ENCODE measurements at regions not wholly inside any gene's neighbourhood (a gene's known extent, or its start where the extent isn't known, plus 50 kb on each side); places are given as distances from the start of the nearest gene placed in this dataset.

GRCh38 chr5:73298772-73299630 lies 126.0 kb downstream of the TMEM174 start:
- peaks cover 2 to 3% of the 10 kb centered on the region in 2 experiments; a peak in 1 of 5 replicates for H3K9me3 Mint-ChIP-seq
- Histone ChIP-seq H3K27me3 (ENCODE audit: insufficient read depth, low read length) (peaks cover 81% of the 10 kb centered on the region), H3T11ph (ENCODE audit: low read length) (no peak overlapping the region), H4K20me1 (ENCODE audit: control insufficient read depth, insufficient read depth, insufficient read length) (no peaks in the 10 kb centered on the region), H3K4me2 (ENCODE audit: insufficient read depth, insufficient read length, low read length) (peak overlapping the region; percentile 58), H3K23me2 (ENCODE audit: insufficient read length, low read depth, low read length, poor library complexity, severe bottlenecking) (peaks cover 15% of the 10 kb centered on the region), H3K79me2 (ENCODE audit: insufficient read depth, low read length) (no peaks in the 10 kb centered on the region), H3K4me1 (ENCODE audit: insufficient read depth, low read length) (no peaks in the 10 kb centered on the region), H4K5ac (ENCODE audit: insufficient read length, low read depth, low read length) (no peak overlapping the region), H4K8ac (replicated peaks; ENCODE audit: insufficient read length, low read depth, low read length) (no peak overlapping the region), H2BK5ac (ENCODE audit: insufficient read length, low read length) (no peak overlapping the region), H2BK20ac (ENCODE audit: low read depth, low read length, poor library complexity, severe bottlenecking) (no peak overlapping the region), H3K27ac (ENCODE audit: insufficient read length, low read depth, low read length) (no peak overlapping the region), H3K14ac (ENCODE audit: insufficient read depth, low read length) (no peak overlapping the region), H2BK120ac (ENCODE audit: low read depth, low read length, poor library complexity, severe bottlenecking) (no peak overlapping the region), H3K23ac (ENCODE audit: insufficient read length, low read depth, low read length) (no peak overlapping the region), H3K4ac (ENCODE audit: low read depth, low read length) (no peak overlapping the region), H2AK5ac (ENCODE audit: insufficient read length, low read length) (no peak overlapping the region), H4K91ac (ENCODE audit: insufficient read length, low read depth, low read length) (no peak overlapping the region), H2AFZ (ENCODE audit: low read length) (no peak overlapping the region), H3K56ac (ENCODE audit: insufficient read length, low read depth, low read length) (no peak overlapping the region), H2BK12ac (ENCODE audit: insufficient read length, low read depth, low read length) (no peak overlapping the region), H3K18ac (ENCODE audit: insufficient read length, low read depth, low read length) (no peak overlapping the region), H3K9me3 (ENCODE audit: control insufficient read depth, low read depth, low read length) (no peaks in the 10 kb centered on the region), H2BK15ac (ENCODE audit: low read depth, low read length) (no peak overlapping the region), H3K79me1 (ENCODE audit: insufficient read depth, low read depth, low read length, poor library complexity, severe bottlenecking) (no peaks in the 10 kb centered on the region), H3K9ac (ENCODE audit: extremely low read depth, insufficient read length, low read length) (no peak overlapping the region)
- peak overlapping the region; percentile 42 to 73 for H3K4me3 Mint-ChIP-seq
- no peak overlapping the region; a peak in 1 of 7 replicates for H3K27ac Mint-ChIP-seq
- peak; percentile 72 for DNase-seq
- peaks cover 100% of the 10 kb centered on the region for H3K27me3 Mint-ChIP-seq (ENCODE audit: low read depth)
- TF ChIP-seq CTCF (conservative IDR thresholded peaks at IDR 0.05), result peak; percentile 59
- WGBS (ENCODE audit: extremely low coverage, insufficient read length, low lambda C conversion rate), result no CpG with 5 or more reads among the region's 66 CpGs
- H3K4me1 Mint-ChIP-seq, result peaks cover 37 to 50% of the 10 kb centered on the region in 2 experiments
- H3K36me3 Mint-ChIP-seq (ENCODE audit: insufficient read depth in 1 of 3, low read depth in 3 of 3), result no peaks in the 10 kb centered on the region; a peak in 2 of 7 replicates

All from H9 (cell line).